ENCODE measurements at regions not wholly inside any gene's neighbourhood (a gene's known extent, or its start where the extent isn't known, plus 50 kb on each side); places are given as distances from the start of the nearest gene placed in this dataset.

DNA sequence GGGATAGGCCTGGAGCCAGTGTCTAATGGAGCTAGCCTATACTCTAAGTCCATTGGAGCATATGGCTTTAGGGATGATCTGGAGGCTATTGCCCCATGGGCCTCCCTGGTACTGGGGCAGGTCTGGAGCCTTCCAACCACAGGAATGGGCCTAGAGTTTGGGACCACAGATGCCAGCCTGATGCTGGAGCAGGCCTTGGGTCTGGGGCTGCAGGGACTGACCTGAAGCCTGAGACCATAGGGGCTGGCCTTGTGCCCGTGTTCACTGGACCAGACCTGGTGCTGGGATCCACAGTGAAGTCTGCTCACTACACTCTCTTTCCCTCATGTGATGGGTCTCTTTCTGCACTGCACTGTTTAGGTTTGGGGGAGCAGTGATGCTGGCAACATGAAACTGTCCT, 95.0 kb downstream of the KLHL28 start:
- no peak for TF ChIP-seq CTCF (IDR thresholded peaks at IDR 0.05; ENCODE audit: low read depth, low read length, missing input control)
- no peak for TF ChIP-seq MAX (IDR thresholded peaks at IDR 0.05)
- TF ChIP-seq RAD21 (IDR thresholded peaks at IDR 0.05): no peak
